Endothelial cell (in vitro differentiated cells): ENCODE measurements at regions not wholly inside any gene's neighbourhood (a gene's known extent, or its start where the extent isn't known, plus 50 kb on each side); places are given as distances from the start of the nearest gene placed in this dataset.
A peak's percentile ranks its signal among the peaks of the same experiment; 100 is the strongest.

Experiments used
- DNase-seq: peaks from one replicate; pipeline ENCODE4 v3.0.0; 2021; ENCODE audit warnings: low spot score
- H3K27ac Mint-ChIP-seq: one replicate; pipeline ENCODE4 v1.8.0; 2021; ENCODE audit warnings: mixed read lengths, inconsistent platforms; ENCODE audit not compliant: unreplicated experiment
- H3K27me3 Mint-ChIP-seq: one replicate; pipeline ENCODE4 v1.8.0; 2021; ENCODE audit warnings: mild to moderate bottlenecking, moderate library complexity, mixed read lengths, inconsistent platforms; ENCODE audit not compliant: unreplicated experiment
- H3K36me3 Mint-ChIP-seq: one replicate; pipeline ENCODE4 v1.8.0; 2021; ENCODE audit warnings: mild to moderate bottlenecking, low read depth, mixed read lengths, inconsistent platforms; ENCODE audit not compliant: unreplicated experiment
- H3K4me1 Mint-ChIP-seq: one replicate; pipeline ENCODE4 v1.8.0; 2021; ENCODE audit warnings: mild to moderate bottlenecking, mixed read lengths, inconsistent platforms; ENCODE audit not compliant: unreplicated experiment
- H3K4me3 Mint-ChIP-seq: one replicate; pipeline ENCODE4 v1.8.0; 2021; ENCODE audit warnings: mild to moderate bottlenecking, mixed read lengths, inconsistent platforms; ENCODE audit not compliant: unreplicated experiment
- H3K9me3 Mint-ChIP-seq: one replicate; pipeline ENCODE4 v1.8.0; 2021; ENCODE audit warnings: mixed read lengths, inconsistent platforms; ENCODE audit not compliant: unreplicated experiment
- CTCF ChIP-seq: fragments of 200-600 bp; sonication (generic); IDR thresholded peaks from one replicate; pipeline ENCODE4 v1.5.0; 2021; ENCODE audit warnings: antibody characterized with exemption; ENCODE audit not compliant: unreplicated experiment

- Mint-ChIP-seq H3K4me3 (no peak overlapping the region), H3K36me3 (no peaks in the 10 kb centered on the region), H3K27me3 (no peaks in the 10 kb centered on the region), H3K9me3 (no peaks in the 10 kb centered on the region), H3K27ac (no peak overlapping the region), H3K4me1 (no peaks in the 10 kb centered on the region)
- DNase-seq: no peak
- TF ChIP-seq CTCF: no peak
These were observed 164.2 kb upstream of the ACTRT1 start for GRCh38 chrX:128216364-128216763.

DNA sequence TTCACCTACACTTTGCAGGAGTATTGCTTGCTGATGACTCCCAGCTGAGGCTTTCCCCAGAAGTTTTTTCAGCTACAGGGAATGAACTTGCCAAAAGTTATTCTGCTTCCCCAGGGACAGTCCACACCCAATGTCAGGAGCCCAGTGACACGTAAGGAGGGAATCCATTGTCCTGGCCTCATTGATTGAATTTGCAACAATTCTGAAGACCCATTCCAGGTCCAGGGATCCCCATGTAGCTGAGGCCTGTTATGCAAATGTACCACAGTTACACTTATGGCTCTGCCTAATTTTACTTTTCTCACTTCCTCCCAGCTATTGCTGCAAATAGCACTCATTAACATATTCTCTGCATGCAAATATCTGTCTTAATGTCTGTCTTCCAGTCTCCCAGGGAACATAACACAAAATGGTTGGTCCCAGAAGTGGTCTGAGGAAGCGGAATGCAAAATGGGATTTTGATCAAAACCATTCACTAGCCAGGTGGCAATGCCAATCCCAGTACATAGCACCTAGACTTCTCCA lies 113.7 kb upstream of the ACTRT1 start:
- DNase-seq: no peak
- Mint-ChIP-seq H3K27me3 (no peaks in the 10 kb centered on the region), H3K9me3 (no peaks in the 10 kb centered on the region), H3K4me1 (no peaks in the 10 kb centered on the region), H3K36me3 (no peaks in the 10 kb centered on the region), H3K4me3 (no peak overlapping the region), H3K27ac (no peak overlapping the region)
- no peak for TF ChIP-seq CTCF

GRCh38 chrX:128156204-128156603 lies 104.0 kb upstream of the ACTRT1 start:
- peaks cover 2% of the 10 kb centered on the region for H3K27me3 Mint-ChIP-seq
- TF ChIP-seq CTCF: no peak
- H3K9me3 Mint-ChIP-seq: no peaks in the 10 kb centered on the region
- no peak for DNase-seq
- no peak overlapping the region for H3K27ac Mint-ChIP-seq
- no peaks in the 10 kb centered on the region for H3K36me3 Mint-ChIP-seq
- no peak overlapping the region for H3K4me3 Mint-ChIP-seq
- H3K4me1 Mint-ChIP-seq: no peaks in the 10 kb centered on the region

- Mint-ChIP-seq H3K9me3 (no peaks in the 10 kb centered on the region), H3K4me1 (no peaks in the 10 kb centered on the region), H3K27me3 (no peaks in the 10 kb centered on the region), H3K4me3 (no peak overlapping the region), H3K36me3 (no peaks in the 10 kb centered on the region), H3K27ac (no peak overlapping the region)
- no peak for DNase-seq
- no peak for TF ChIP-seq CTCF
These were observed 90.5 kb upstream of the ACTRT1 start for GRCh38 chrX:128142745-128143144.

DNA sequence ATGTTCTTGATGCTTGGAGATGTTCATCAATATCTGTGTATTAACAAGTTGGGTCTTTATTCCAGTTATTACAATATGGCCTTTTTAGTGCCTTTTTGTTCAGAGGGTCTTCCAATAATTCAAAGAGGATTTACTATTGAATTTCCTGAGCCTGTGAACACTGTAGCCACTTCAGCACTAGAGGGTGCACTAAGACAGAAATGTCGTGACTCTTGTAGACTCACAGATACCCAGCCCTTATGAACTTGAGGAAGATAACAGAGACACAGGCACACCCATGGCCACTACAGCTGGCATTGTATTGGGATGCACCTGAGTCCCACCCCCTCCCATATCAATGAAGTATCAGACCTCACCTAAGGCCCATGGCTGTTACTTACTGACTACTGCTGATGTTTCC lies 54.4 kb upstream of the ACTRT1 start:
- Mint-ChIP-seq H3K36me3 (no peaks in the 10 kb centered on the region), H3K27me3 (no peaks in the 10 kb centered on the region), H3K4me3 (no peak overlapping the region), H3K9me3 (no peaks in the 10 kb centered on the region), H3K4me1 (no peaks in the 10 kb centered on the region), H3K27ac (no peak overlapping the region)
- peak; percentile 4 for DNase-seq
- TF ChIP-seq CTCF: no peak
